NCI-H146 treated with DMSO at 0.1 percent for 48 hours (cell line): ENCODE measurements at regions not wholly inside any gene's neighbourhood (a gene's known extent, or its start where the extent isn't known, plus 50 kb on each side); places are given as distances from the start of the nearest gene placed in this dataset.
"Not testable (repeated sequence)": the region's sequence is repeated elsewhere in the genome, so short reads cannot be mapped to it uniquely, and the experiment has no call there.

Experiments
- DNase-seq: peaks from one replicate; lab custom pipeline; 2025; ENCODE audit not compliant: unreplicated experiment; lab: John Stamatoyannopoulos, UW

DNA sequence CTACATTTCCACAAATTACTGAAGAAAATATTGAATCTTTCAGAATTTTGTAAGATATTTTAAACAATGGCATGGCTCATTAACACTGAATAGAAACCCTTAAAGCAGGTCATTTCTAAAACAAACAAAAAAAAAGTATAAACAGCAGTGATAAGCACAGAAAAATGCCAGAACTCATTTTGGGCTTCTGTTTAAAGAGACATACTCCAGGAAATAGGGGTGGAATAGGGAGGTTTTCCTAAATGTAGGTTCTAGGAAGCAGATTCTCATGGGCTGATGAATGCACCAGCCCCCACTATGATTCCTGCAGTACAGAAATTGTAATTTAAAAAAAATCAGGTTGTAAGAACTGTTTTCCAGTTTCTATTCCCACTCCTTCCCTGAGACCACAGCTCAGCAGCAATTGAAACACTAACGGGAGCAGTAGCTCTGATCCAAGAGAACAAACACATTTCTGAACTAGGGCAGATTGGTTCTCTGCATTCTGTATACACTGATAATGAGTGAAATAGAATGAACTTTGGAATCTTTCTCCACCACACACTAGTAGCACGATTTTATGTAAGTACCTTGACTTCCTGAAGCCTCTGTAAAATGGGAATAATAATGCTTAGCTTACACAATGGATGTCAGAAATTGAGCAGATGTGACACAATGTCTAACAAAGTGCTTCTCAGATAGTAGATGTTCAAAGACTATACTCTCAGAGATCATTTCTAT is 115.6 kb upstream of the TMTC1 start:
- no peak for DNase-seq

DNA sequence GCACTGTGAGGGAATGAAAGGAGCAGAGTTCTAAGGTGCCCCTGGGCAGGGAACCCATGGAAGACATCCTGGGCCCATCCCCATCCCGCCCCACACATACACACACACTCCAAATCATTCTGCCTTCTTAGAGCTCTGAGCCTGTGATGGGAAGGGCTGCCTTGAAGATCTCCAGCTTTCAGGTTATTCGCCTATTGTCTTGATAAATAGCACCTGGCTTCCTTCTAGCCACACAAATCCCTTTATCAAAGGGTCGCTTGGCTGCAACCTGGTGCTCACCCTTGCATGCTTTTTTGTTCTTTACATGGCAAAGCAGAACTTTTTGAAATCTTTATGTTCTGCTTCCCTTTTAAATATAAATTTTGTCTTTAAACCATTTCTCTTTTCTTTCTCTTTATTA is 112.2 kb upstream of the TMTC1 start:
- no peak for DNase-seq

DNA sequence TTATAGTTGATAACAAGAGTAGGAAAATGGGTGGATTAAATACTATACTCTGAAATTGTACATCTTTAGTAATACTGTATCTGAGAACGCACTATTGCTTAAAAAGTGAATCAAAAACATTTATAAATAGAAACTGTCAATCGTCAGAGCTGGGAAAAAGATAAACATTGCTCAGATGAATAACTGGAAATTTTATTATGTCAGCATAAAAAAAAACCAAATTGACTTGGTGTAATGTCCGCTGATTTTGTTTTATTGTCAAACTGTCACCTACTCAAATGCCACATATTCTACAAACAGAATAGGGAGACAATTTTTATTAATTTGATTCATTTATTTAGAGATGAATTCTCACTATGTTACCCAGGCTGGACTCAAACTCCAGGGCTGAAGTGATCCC is 109.3 kb upstream of the TMTC1 start:
- DNase-seq, result no peak

DNA sequence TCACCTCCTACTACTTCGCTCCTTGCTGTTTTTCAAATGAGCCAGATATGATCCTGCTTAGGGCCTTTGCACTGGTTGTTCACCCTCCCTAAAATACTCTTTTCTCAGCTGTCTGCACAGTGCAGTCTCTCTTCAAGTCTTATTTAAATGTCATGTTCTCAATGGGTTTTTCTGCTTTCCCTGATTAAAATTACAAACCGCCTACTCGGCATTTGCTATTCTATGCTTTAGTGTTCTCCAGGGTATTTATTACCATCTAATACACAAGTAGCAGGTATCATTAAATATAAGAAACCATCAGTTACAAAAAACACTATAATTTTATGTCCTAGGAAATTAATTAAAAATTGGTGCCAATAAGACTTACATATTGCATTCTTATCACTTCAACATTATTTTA is 108.0 kb upstream of the TMTC1 start:
- no peak for DNase-seq

DNA sequence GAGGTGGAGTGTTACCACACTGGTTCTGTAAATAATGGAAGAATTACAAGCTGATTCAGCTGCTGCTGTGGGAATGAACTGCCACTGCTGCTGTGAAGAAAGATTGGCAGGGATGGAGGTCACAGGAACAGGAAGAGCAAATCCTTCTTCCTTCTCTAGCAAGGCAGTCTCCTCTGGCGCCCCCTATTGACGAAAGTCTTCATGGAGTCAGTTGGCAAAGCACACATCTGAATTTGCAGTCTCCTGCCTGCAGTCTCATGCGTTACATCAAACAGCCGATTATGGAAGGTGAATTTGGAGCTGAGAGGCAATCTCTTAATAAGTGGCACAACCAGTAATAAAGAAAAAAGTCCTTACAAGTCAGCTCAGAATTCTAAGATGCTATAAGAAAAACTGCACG is 106.0 kb upstream of the TMTC1 start:
- no peak for DNase-seq

DNA sequence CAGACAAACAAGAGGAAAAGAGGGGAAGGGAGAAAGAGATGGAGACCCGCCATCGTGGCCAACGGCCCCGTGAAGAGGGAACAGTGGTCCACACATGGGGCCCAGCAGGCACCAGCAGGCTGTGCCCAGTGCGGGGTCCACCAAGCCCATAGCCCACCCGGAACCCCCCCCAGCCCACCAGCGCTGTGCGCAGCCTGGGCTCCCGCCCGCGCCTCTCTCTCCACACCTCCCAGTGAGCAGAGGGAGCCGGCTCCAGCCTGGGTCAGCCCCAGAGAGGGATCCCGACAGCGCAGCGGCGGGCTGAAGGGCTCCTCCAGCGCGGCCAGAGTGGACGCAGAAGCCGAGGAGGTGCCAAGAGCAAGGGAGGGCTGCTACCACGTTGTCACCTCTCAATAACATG is 105.0 kb upstream of the TMTC1 start:
- DNase-seq, result no peak

DNA sequence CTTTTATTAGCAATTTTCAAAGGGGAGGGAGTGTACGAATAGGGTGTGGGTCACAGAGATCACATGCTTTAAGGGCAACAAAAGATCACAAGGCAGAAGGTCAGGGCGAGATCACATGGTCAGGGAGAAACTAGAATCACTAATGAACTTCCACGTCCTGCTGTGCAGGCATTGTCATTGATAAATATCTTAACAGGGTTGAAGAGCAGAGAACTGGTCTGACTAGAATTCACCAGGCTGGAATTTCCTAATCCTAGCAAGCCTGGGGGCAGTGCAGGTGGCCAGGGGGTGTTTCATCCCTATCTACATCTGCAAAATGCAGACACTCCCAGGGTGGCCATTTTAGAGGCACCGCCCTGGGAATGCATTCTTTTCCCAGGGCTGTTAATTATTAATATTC is 101.2 kb upstream of the TMTC1 start:
- not testable (repeated sequence) for DNase-seq

DNA sequence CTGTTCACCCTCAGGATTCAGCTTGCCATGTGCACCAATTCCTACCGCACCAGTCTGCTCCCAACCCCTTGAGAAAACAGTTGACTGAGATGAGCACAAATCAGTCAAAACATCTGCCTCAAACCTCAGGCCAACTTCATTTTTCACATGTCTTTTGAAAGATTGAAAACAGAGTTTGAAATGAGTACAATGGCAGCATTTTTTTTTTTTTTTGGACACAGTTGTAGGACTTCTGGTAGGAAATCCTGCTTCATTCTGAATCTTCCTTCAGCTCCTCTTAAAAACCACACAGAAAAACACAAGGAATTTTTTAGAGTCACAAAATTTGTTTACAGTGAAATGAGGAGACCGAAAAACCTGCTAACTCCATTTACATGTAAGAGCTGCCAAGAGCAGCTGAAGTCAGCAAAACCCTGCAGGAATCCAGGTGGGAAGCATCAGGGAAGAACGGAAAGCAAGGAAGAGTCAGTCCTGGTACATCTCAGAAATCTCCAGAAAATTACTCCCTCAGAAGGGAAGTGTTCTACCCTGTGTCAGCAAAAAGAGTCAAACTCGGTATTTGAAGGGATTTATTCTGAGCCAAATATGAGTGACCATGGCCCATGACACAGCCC is 100.3 kb upstream of the TMTC1 start:
- DNase-seq, result no peak

DNA sequence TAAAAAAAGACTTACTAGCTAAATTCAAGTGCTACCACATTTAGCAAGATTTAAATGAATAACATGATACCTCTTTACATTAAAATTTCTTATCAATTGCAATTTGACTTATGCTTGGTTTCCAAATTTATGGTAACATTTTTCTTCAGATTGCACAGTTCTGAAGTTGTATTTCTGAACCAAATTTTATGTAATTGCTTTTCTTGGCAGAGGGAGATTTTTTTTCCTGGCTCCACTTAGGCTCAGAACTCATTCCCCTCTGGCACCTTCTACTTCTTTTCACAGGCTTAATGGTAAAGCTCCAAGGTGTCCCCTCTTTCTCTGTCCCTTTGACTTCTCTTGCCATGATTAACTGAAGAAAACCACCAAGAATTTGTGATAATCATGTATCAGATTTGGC is 99.8 kb upstream of the TMTC1 start:
- DNase-seq, result no peak

DNA sequence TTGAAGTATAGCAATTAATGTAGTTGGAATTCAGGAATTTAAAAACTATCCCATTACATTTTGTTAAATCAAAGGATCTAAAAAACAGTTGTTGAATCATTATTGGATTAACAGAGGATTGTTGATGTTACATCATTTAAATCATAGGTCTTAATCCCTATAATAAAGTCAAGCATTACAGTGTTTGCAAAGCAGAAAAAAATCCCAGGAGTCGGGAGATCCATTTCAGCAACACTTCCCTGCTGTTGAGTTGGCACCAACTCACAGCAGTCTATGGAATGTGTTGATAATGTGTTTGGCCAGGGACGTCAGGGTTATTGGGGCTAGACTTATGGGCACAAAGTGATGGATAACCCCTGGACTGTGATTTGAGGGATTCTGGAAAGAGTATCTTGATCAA is 99.1 kb upstream of the TMTC1 start:
- no peak for DNase-seq

DNA sequence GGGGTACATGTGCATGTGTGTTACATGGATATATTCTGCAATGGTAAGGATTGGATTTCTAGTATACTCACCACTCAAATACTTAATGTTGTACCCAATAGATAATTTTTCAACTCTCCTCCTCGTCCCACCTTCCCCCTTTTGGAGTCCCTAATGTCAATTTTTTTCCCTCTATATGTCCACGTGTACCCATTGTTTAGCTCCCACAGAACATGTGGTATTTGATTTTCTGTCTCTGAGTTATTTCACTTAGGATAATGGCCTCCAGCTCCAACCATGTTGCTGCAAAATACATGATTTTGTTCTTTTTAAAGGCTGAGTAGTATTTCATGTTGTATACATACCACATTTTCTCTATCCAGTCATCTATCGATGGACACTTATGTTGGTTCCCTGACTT is 97.2 kb upstream of the TMTC1 start:
- DNase-seq, result no peak

DNA sequence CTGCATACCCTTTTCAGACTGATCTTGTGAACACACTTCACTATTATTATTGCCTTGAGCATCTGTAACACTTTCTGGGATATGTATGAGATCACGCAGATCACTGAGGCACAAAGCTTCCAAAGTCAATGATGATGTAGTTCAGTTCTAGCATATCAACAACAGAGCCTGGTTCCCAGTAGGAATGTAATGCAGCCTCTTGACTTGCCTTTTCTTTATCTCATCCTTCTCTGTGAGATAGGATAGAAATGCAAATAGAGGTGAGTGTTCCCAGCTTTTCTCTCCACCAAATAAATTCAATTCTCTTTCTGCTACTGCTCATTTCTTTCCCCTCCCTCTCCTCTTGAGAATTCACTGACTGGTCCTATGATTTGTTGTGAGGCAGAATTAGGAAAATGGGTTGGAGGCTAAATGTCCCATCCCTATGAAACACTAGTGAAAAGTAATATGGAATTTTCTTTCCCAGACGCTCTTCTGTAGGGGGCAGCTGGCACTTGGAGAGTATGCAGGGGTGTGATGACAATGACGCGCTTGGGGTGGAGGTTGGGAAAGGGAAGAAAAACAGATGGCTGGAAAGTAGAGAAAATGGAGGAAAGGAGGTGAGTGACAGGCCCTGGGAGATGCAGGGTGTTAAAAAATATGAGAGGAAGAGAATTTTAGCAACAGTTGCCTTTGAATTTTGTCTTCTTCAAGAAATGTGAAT is 96.0 kb upstream of the TMTC1 start:
- no peak for DNase-seq

DNA sequence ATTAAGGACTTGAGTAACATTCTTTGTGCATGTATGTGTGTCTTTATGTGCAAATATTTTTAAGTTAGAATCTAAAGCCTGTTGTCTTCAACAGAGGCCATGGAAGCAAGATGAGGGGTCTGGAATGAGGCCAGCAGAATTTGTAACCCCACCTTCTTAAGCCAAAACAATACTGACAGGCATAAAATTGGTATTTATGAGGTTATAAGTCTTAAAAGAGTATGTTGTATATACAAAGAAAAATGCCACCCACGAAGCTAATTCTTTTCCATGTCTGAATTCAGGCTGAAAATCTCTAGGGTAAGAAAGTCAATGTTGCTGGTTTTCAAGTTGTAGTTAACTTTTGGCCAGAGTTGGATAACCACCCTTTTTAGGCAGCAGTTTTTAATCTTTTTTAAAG is 86.2 kb upstream of the TMTC1 start:
- DNase-seq, result no peak

DNA sequence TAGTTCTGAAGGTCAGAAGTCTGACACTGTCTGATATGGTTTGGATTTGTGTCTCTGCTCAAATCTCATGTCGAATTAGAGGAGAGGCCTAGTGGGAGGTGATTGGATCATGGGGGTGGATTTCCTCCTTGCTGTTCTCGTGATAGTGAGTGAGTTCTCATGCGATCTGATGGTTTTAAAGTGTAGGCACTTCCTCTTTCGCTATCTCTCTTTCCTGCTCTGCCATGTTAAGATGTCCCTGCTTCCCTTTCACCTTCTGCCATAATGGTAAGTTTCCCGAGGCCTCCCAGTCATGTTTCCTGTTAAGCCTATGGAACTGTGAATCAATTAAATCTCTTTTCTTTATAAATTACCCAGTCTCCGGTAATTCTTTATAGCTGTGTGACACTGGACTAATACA is 84.1 kb upstream of the TMTC1 start:
- DNase-seq, result no peak

DNA sequence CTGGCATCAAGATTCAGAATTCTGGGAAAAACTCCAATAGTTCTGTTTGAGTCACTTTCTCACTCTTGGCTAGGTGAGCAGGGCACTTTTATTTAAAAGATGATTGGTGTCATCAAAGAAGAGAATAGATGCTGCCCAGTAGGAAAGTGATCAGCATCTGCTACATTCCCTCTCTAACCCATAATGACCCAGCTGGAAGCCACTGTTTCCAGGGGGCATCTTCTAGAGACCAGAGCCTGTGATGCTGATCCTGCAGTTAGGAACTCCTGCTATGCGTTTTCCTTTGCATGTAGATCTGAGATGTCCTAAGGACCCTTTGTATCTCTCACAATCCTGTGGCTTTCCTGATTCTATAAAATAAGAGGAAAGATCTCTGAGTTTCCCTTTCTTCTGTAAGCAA is 79.9 kb upstream of the TMTC1 start:
- DNase-seq, result no peak

DNA sequence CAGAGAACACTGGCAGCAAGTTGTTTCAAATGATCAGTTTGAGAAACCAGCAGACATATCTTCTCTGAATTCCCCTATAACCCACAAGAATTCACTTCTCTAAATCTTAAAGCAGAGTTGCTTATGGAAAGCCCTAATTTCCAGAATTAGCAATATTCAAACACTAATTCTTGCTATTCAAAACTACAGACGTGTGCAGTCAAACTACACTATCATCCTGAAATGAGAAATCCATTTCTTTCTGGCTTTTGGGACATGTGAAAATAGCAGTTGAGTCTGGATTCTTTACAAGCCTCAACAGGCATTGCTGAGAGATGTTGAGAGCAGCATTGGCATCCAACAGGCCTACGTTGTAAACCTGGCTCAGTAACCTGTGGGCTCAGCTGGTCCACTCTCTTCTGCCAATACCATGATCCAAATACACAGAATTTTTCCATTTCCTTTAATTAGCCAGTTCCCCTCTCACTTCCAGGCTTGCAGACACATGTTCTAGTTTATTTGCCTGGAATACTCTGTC is 74.6 kb upstream of the TMTC1 start:
- no peak for DNase-seq

DNA sequence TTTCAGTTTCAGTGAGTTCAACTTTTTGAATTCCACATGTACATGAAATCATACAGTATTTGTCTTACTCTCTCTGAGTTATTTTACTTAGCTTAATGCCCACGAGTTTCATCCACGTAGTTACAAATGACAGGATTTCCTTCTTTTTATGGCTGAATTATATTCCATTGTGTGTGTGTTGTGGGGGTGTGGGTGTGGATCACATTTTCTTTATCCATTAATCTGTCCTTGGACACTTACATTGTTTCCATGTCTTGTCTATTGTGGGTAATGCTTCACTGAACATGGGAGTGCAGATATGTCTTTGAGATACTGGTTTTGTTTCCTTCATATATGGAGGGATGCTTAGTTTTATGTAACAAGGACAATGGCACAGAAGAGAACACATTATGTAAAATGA is 63.5 kb upstream of the TMTC1 start:
- DNase-seq, result no peak

DNA sequence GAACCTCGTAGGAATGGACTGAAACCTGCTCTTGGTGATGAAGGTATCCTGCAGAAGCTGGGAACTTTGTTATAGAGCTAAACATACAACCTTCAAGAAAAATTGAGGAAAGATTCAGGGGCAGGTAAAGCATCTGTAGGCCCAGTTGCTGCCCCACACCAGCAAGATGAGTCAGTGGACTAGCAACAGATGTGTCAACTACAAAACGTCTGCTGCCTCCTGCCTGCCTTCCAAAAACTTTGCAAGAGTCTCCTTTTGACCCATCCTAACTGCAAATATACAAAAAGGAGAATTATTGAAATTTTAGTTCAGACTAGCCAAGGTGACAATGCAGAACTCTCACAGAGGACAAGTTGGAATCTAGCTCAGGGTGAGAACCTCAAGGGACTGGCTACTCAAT is 60.9 kb upstream of the TMTC1 start:
- no peak for DNase-seq

DNA sequence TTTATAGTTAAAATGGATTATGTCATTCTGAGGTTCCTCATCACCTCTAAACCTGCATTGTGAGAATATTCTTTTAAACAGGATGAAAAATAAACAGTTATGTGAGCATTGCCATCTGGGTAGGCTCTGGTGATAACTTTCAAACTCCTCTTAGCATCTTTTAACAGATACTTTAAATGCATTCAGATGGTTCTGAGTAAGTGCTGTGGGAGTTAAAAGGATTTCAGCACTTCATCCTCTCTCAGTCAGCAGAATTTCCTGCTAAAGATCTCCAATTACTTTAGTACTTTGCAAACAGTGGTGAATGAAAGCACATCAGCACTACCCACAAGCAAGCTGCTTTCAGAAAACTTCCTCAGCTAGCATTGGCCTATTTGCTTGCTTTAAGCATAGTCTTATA is 59.3 kb upstream of the TMTC1 start:
- DNase-seq, result no peak

DNA sequence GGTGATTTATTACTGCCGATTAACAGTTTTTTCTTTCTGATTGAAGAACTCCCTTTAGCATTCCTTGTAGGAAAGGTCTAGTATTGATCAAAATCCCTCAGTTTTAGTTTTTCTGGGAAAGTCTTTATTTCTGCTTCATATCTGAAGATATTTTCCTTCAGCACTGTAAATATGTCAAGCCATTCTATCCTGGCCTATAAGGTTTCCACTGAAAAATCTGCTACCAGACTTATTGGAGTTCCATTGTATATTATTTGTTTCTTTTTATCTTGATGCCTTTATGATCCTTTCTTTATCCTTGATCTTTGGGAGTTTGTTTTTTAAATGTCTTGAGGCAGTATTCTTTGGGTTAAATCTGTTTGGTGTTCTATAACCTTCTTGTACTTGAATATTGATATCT is 55.0 kb upstream of the TMTC1 start:
- DNase-seq, result no peak
